GM06990 (cell line): ENCODE measurements at regions not wholly inside any gene's neighbourhood (a gene's known extent, or its start where the extent isn't known, plus 50 kb on each side); places are given as distances from the start of the nearest gene placed in this dataset.

Source experiments
- DNase-seq: peaks from one replicate; pipeline ENCODE4 v3.0.0-alpha.2; 2011; ENCODE audit not compliant: insufficient read length; ENCODE audit errors: extremely low read depth
- H3K27me3 ChIP-seq: replicated peaks from 2 replicates; pipeline ENCODE4 v1.6.0; 2011; ENCODE audit warnings: low read length; ENCODE audit not compliant: control insufficient read depth, insufficient read depth
- H3K36me3 ChIP-seq: 2 replicates; pipeline ENCODE4 v1.5.1; 2011; ENCODE audit warnings: low read length; ENCODE audit not compliant: control insufficient read depth, insufficient read depth
- H3K4me3 ChIP-seq: replicated peaks from 2 replicates; pipeline ENCODE4 v1.5.1; 2011; ENCODE audit warnings: low read depth, mild to moderate bottlenecking, control low read depth, low read length
- CTCF ChIP-seq: IDR thresholded peaks from 2 replicates; pipeline ENCODE4 v1.5.1; 2011; ENCODE audit warnings: low read length, control low read depth, mild to moderate bottlenecking, inconsistent platforms; ENCODE audit not compliant: insufficient read depth, poor library complexity, severe bottlenecking

DNA sequence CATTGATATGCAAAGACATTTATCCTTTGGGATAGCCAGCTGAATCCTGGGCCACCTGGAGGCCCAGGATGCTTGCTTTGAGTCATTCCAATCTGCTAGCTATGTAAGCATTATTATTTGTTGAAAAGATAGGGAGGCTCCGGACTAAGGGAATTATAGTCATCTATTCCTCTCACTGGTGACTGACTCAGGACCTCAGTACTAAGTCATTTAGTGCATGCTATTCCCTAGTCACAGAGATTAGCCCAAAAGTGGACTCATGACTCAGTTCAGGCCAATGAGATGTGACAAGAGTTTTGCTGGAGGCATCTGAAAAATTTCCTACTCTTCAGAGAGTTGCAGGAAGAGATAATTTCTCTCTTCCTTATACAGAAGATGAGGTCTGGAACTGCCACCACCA is 67.9 kb upstream of the ITM2B start:
- DNase-seq, result no peak

DNA sequence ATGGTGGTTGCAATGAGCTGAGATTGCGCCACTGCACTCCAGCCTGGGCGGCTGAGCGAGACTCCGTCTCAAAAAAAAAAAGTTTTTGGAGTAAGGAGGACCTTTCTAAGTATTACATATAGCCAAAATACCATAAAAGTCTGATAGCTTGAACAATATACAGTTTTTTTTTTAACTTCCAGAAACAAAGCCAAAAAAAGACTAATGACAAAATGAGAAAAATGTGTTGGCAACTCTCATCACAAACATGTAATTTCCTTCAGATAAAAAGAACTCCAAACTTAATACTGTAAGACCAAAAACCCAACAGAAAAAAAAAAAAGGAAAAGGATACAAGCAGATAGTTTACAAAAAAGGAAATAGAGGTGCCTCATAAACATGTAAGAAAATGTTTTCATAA is 68.2 kb upstream of the MED4 start:
- no peak for TF ChIP-seq CTCF
- Histone ChIP-seq H3K36me3 (no peaks in the 10 kb centered on the region), H3K4me3 (no peak overlapping the region), H3K27me3 (peaks cover 1% of the 10 kb centered on the region; the same call in 1 of the 2 replicates)
- no peak for DNase-seq

More for the DNA sequence above, 67.9 kb upstream of the ITM2B start:
- peaks cover 1% of the 10 kb centered on the region; the same call in 1 of the 2 replicates for H3K27me3 ChIP-seq
- no peak for TF ChIP-seq CTCF
- no peaks in the 10 kb centered on the region for H3K36me3 ChIP-seq
- no peak overlapping the region for H3K4me3 ChIP-seq

- no peaks in the 10 kb centered on the region for H3K36me3 ChIP-seq
- TF ChIP-seq CTCF, result no peak
- H3K27me3 ChIP-seq, result peaks cover 1% of the 10 kb centered on the region; the same call in 1 of the 2 replicates
- no peak for DNase-seq
- H3K4me3 ChIP-seq, result no peak overlapping the region
Measured at GRCh38 chr13:48162217-48162616, 67.3 kb upstream of the MED4 start.

DNA sequence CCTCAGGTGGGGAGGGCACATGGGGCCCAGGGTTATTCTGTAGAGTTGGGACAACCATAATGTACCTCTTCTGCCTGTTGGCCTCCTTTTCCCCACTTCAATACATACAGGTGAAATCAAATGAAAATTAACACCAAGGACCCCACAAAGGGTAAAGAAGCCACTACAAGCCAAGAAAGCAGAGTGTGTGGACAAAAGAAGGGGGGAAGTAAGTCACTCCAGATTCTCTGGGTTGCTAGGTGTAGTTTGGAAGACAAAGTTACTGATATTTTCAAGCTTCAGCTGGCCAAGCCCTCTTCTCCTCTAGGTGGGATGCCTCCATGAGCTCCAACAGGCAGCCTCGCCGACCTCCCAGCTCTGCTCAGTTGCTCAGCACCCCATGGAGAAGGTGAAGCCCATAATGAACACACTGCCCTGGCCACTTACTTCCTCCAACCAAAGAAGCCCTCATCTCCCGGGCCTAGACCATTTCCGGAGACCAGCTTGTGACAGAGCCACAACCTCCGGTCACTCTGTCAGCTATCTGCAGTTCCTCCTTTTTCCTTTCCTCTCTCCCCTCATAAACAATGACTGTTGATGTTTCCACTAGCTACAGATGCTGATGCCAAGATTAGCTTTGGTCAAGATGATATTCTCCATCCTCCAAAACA is 66.8 kb upstream of the MED4 start:
- Histone ChIP-seq H3K36me3 (no peaks in the 10 kb centered on the region), H3K27me3 (peaks cover 1% of the 10 kb centered on the region; the same call in 1 of the 2 replicates), H3K4me3 (no peak overlapping the region)
- TF ChIP-seq CTCF, result no peak
- no peak for DNase-seq

DNA sequence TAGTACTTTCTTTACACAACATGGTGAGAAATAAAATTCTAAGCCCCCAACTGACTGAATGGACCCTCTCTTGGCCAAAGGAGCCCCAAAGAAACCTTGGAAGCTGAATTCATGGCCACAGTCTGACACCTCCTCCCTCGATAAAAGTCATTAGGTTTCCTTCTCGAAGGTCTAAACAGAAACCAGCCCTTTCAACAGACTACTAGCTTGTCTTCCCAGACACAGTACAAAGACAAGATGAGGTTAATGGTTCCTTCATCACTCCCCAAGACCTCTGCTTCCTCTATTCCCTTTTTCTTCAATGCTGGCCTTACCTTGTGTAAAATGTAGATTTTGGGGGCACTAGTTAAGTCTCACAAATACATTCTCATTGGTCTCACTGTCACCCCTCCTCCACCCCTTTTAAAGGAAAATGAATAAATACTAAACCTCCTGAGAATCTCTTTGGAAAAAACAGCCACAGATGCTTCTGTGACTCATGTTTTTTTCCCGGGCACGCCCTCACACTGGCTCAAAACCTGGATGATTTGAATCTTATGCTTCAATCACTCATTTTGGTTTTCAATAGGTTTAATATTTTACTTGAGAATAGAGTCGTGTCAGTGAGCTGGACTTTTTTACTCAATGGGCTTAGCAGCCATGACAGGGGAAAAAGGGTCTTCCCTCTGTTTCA is 65.8 kb upstream of the MED4 start:
- Histone ChIP-seq H3K27me3 (0 out of 2 replicates have a peak, but pooled peaks cover 1% of the 10 kb centered on the region), H3K4me3 (no peak overlapping the region), H3K36me3 (no peaks in the 10 kb centered on the region)
- no peak for TF ChIP-seq CTCF
- DNase-seq, result no peak

DNA sequence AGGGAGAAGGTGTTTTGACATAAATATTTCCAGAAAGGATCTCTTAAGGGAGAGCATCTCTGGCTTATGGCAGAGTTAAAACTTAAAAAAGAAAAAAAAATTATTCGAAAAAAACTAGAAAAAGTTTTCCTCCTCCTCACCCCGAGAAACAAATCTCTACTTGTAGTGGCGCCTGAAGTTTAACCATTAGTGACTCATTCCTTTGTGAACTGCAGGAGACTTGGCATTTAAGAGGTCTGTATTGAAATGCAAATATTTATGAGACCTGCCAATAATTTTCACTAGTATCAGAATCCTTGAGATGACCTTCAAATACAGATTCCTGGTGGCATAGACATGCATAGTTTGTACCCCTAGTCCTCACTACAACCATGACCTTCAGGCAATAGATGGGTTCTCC is 64.9 kb upstream of the MED4 start:
- Histone ChIP-seq H3K36me3 (no peaks in the 10 kb centered on the region), H3K27me3 (0 out of 2 replicates have a peak, but pooled peaks cover 1% of the 10 kb centered on the region), H3K4me3 (no peak overlapping the region)
- no peak for DNase-seq
- no peak for TF ChIP-seq CTCF
